HEK293T (cell line): ENCODE measurements at regions not wholly inside any gene's neighbourhood (a gene's known extent, or its start where the extent isn't known, plus 50 kb on each side); places are given as distances from the start of the nearest gene placed in this dataset.

Source experiments
- ARNT ChIP-seq: fragments of 450-650 bp; IDR thresholded peaks from 2 replicates; pipeline ENCODE4 v1.6.1; 2017; ENCODE audit warnings: mild to moderate bottlenecking
- BHLHE40 ChIP-seq: fragments of 450-650 bp; IDR thresholded peaks from 2 replicates; pipeline ENCODE4 v1.6.1; 2016; ENCODE audit warnings: mild to moderate bottlenecking, moderate library complexity, borderline replicate concordance
- CTBP1 ChIP-seq: fragments of 450-650 bp; IDR thresholded peaks from 2 replicates; pipeline ENCODE4 v1.6.1; 2016; ENCODE audit warnings: borderline replicate concordance
- ELF4 ChIP-seq: fragments of 450-650 bp; IDR thresholded peaks from 2 replicates; pipeline ENCODE4 v1.6.1; 2017; ENCODE audit warnings: antibody characterized with exemption
- FOXA1 ChIP-seq: fragments of 450-650 bp; IDR thresholded peaks from 2 replicates; pipeline ENCODE4 v1.6.1; 2016; ENCODE audit warnings: mild to moderate bottlenecking
- FOXM1 ChIP-seq: fragments of 450-650 bp; IDR thresholded peaks from 2 replicates; pipeline ENCODE4 v1.6.1; 2017; ENCODE audit warnings: mild to moderate bottlenecking, borderline replicate concordance
- LEF1 ChIP-seq: fragments of 450-650 bp; IDR thresholded peaks from 2 replicates; pipeline ENCODE4 v1.6.1; 2017; ENCODE audit warnings: mild to moderate bottlenecking, borderline replicate concordance
- NFRKB ChIP-seq: fragments of 450-650 bp; IDR thresholded peaks from 2 replicates; pipeline ENCODE4 v1.6.1; 2016; ENCODE audit warnings: mild to moderate bottlenecking, moderate library complexity
- SP1 ChIP-seq: fragments of 450-650 bp; IDR thresholded peaks from 2 replicates; pipeline ENCODE4 v1.6.1; 2017
- SUZ12 ChIP-seq: fragments of 450-650 bp; IDR thresholded peaks from 2 replicates; pipeline ENCODE4 v1.6.1; 2016; ENCODE audit warnings: mild to moderate bottlenecking
- ZNF384 ChIP-seq: fragments of 450-650 bp; IDR thresholded peaks from 2 replicates; pipeline ENCODE4 v1.6.1; 2016
- TF ChIP-seq, protein P1 (sequence below): fragments of 450-650 bp; IDR thresholded peaks from 2 replicates; pipeline ENCODE4 v1.6.1; 2016

DNA sequence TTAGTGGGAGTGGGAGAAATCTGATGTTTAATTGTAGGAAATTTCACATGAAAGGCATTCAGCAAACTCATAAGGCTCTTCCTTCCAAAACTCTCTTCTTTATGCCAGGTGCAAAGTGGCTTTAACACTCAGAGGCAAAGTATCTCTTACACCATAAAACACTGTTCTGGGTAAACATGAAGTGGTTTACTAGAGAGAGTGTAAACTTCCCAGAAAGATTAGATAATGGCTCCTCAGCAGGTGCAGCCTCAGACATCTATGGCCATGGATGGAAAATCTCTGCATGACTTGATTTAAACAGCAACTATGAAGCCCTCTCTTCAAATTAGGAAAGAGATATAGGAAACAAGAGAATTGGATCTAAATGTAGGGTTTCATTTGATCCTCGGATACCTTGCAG is 583.1 kb upstream of the SALL1 start:
- TF ChIP-seq BHLHE40: no peak
- no peak for TF ChIP-seq NFRKB
- TF ChIP-seq FOXA1: no peak
- TF ChIP-seq ZNF384: no peak
- TF ChIP-seq SP1: no peak
- TF ChIP-seq, protein P1, sequence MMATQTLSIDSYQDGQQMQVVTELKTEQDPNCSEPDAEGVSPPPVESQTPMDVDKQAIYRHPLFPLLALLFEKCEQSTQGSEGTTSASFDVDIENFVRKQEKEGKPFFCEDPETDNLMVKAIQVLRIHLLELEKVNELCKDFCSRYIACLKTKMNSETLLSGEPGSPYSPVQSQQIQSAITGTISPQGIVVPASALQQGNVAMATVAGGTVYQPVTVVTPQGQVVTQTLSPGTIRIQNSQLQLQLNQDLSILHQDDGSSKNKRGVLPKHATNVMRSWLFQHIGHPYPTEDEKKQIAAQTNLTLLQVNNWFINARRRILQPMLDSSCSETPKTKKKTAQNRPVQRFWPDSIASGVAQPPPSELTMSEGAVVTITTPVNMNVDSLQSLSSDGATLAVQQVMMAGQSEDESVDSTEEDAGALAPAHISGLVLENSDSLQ: no peak
- TF ChIP-seq FOXM1: no peak
- no peak for TF ChIP-seq ARNT
- no peak for TF ChIP-seq CTBP1
- no peak for TF ChIP-seq SUZ12
- no peak for TF ChIP-seq LEF1
- TF ChIP-seq ELF4: no peak
